Breast epithelium (tissue), 4 donors: ENCODE measurements at regions not wholly inside any gene's neighbourhood (a gene's known extent, or its start where the extent isn't known, plus 50 kb on each side); places are given as distances from the start of the nearest gene placed in this dataset.
"Not testable (repeated sequence)": the region's sequence is repeated elsewhere in the genome, so short reads cannot be mapped to it uniquely, and the experiment has no call there.

Source experiments
- DNase-seq, 2 donors: peaks; one replicate each; pipeline ENCODE4 v3.0.0-alpha.2; 2019; ENCODE audit warnings: low spot score in 2 of 2
- H3K27ac ChIP-seq, 2 donors: fragments of 200-600 bp; sonication (generic) in 1 of 2; one replicate each; pipeline ENCODE4 v1.5.1; 2016 to 2019; ENCODE audit warnings: mild to moderate bottlenecking in 1 of 2
- H3K27me3 ChIP-seq, 2 donors: fragments of 200-600 bp; sonication (generic) in 1 of 2; one replicate each; pipeline versions ENCODE4 v1.5.1 to v1.6.0; 2017 to 2019; ENCODE audit warnings: control low read depth in 1 of 2, mild to moderate bottlenecking in 1 of 2
- H3K36me3 ChIP-seq: fragments of 200-600 bp; one replicate; pipeline ENCODE4 v1.5.1; 2019
- H3K4me1 ChIP-seq, 2 donors: fragments of 200-600 bp; sonication (generic); one replicate each; pipeline ENCODE4 v1.5.1; 2016 to 2019; ENCODE audit warnings: control low read depth in 1 of 2
- H3K4me3 ChIP-seq, 3 donors: fragments of 200-600 bp; sonication (generic); 1 replicate in 2 of 3; 2 replicates in 1 of 3; pipeline ENCODE4 v1.5.1; 2016 to 2019; ENCODE audit warnings: mild to moderate bottlenecking in 3 of 3, moderate library complexity in 2 of 3
- H3K9me3 ChIP-seq, 2 donors: fragments of 200-600 bp; sonication (generic) in 1 of 2; one replicate each; pipeline ENCODE4 v1.5.1; 2016 to 2019; ENCODE audit warnings: control low read depth in 1 of 2
- POLR2A ChIP-seq: fragments of 450-650 bp; IDR thresholded peaks from one replicate; pipeline ENCODE4 v1.6.1; 2016; ENCODE audit warnings: antibody characterized with exemption, mild to moderate bottlenecking, moderate library complexity
- POLR2AphosphoS5 ChIP-seq, 3 donors: sonication (generic); formaldehyde crosslinking; IDR thresholded peaks; one replicate each; pipeline ENCODE4 v1.6.1; 2017; ENCODE audit warnings: antibody characterized with exemption in 3 of 3
- intact Hi-C: fragments of 100-400 bp; cut with DNase I; formaldehyde crosslinking; loops from one replicate; pipeline ENCODE4 v1.15.1; 2023; ENCODE audit warnings: low total_unique reads
- TF ChIP-seq, protein P1 (sequence below), 3 donors: fragments of 450-650 bp; IDR thresholded peaks; one replicate each; pipeline ENCODE4 v1.5.1; 2016 to 2017; ENCODE audit warnings: antibody characterized with exemption in 3 of 3, mild to moderate bottlenecking in 3 of 3, moderate library complexity in 3 of 3

DNA sequence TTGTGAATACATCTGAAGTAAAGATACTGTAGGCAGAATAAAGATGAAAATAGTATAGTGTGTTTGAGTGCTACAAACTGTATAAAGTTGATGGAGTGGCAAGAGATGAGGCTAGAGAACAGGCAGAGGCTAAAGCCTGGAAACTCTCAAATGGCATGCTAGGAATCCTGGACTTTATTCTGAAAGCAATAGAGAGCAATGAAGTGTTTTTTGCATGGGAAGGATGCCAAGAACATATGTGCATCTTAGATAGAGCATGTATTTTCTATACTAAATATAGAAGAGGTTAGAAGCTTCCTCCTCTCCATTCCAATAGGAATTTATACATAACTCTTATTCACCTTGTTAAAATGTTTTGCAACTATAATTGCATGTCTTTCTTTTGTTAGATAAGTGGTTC, 86.3 kb upstream of the TMTC2 start:
- H3K27ac ChIP-seq: no peak overlapping the region
- intact Hi-C loops: no loop called here
- no peaks in the 10 kb centered on the region for H3K27me3 ChIP-seq
- no peak for DNase-seq
- no peak for TF ChIP-seq POLR2A
- TF ChIP-seq, protein P1, sequence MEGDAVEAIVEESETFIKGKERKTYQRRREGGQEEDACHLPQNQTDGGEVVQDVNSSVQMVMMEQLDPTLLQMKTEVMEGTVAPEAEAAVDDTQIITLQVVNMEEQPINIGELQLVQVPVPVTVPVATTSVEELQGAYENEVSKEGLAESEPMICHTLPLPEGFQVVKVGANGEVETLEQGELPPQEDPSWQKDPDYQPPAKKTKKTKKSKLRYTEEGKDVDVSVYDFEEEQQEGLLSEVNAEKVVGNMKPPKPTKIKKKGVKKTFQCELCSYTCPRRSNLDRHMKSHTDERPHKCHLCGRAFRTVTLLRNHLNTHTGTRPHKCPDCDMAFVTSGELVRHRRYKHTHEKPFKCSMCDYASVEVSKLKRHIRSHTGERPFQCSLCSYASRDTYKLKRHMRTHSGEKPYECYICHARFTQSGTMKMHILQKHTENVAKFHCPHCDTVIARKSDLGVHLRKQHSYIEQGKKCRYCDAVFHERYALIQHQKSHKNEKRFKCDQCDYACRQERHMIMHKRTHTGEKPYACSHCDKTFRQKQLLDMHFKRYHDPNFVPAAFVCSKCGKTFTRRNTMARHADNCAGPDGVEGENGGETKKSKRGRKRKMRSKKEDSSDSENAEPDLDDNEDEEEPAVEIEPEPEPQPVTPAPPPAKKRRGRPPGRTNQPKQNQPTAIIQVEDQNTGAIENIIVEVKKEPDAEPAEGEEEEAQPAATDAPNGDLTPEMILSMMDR (IDR thresholded peaks at IDR 0.05): no peak
- no peak for TF ChIP-seq POLR2AphosphoS5 (IDR thresholded peaks at IDR 0.05)
- H3K4me1 ChIP-seq: no peaks in the 10 kb centered on the region
- no peak overlapping the region for H3K4me3 ChIP-seq
- H3K9me3 ChIP-seq: no peaks in the 10 kb centered on the region
- H3K36me3 ChIP-seq: no peaks in the 10 kb centered on the region

DNA sequence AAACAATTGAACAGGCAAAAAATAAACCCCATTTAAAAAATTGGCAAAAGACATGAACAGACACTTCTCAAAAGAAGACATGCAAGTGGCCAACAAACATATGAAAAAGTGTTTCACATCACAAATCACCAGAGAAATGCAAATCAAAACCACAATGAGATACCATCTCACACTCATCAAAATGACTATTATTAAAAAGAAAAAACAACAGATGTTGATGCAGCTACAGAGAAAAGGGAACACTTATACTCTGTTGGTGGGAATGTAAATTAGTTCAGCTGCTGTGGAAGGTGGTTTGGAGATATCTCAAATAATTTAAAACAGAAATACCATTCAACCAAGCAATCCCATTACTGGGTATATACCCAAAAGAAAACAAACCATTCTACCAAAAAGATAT, 83.1 kb upstream of the TMTC2 start:
- H3K27ac ChIP-seq, H3K4me1 ChIP-seq, H3K9me3 ChIP-seq, H3K27me3 ChIP-seq, H3K36me3 ChIP-seq, intact Hi-C loops, DNase-seq, H3K4me3 ChIP-seq: not testable (repeated sequence)

GRCh38 chr12:82605115-82605514, 81.6 kb upstream of the TMTC2 start:
- H3K27ac ChIP-seq: no peak overlapping the region
- no peak overlapping the region for H3K4me3 ChIP-seq
- no peaks in the 10 kb centered on the region for H3K27me3 ChIP-seq
- no peaks in the 10 kb centered on the region for H3K4me1 ChIP-seq
- H3K9me3 ChIP-seq: no peaks in the 10 kb centered on the region
- intact Hi-C loops: no loop called here
- no peak for TF ChIP-seq POLR2A
- TF ChIP-seq, protein P1 (IDR thresholded peaks at IDR 0.05): no peak
- no peak for TF ChIP-seq POLR2AphosphoS5 (IDR thresholded peaks at IDR 0.05)
- no peak for DNase-seq
- H3K36me3 ChIP-seq: no peaks in the 10 kb centered on the region

- no peak for DNase-seq
- intact Hi-C loops: no loop called here
- TF ChIP-seq, protein P1 (IDR thresholded peaks at IDR 0.05): no peak
- TF ChIP-seq POLR2A: no peak
- H3K36me3 ChIP-seq: no peaks in the 10 kb centered on the region
- no peaks in the 10 kb centered on the region for H3K27me3 ChIP-seq
- H3K27ac ChIP-seq: no peak overlapping the region
- H3K9me3 ChIP-seq: no peaks in the 10 kb centered on the region
- H3K4me3 ChIP-seq: no peak overlapping the region
- no peaks in the 10 kb centered on the region for H3K4me1 ChIP-seq
Observed at GRCh38 chr12:82608706-82609105, 78.0 kb upstream of the TMTC2 start.

DNA sequence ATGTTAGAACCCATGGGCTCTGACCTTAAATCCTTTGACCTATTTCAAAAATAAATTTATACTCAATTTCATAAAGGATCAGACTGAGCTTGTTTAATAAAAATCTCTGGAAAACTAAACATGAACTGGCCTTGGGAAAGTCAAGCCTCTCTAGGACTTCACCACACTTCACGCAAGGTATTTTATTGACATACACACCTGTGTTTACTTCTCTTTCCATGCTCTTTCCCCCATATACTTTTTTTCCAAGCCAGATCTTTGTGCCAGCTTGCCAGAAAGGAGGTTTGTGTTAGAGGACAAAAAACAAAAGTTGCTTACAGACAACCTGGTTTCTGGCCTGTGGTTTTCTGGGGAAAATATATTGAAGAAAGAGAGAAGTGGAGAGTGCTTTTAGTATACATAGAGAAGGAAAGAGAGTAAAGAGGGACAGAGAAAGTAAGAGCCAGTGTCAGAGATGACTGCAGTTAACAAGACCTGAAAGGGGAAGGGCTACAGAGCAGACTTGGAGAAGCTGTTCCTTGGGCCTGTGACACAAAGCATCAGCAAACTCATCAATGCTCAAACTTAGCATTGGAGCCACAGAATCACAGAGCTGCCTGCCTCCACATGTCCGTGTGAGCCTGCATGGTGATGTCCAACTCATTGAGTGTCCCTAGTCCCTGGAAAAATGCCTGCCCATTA, 77.3 kb upstream of the TMTC2 start:
- no peak for TF ChIP-seq POLR2AphosphoS5 (IDR thresholded peaks at IDR 0.05)
- no peaks in the 10 kb centered on the region for H3K36me3 ChIP-seq
- H3K27ac ChIP-seq: no peak overlapping the region
- no peaks in the 10 kb centered on the region for H3K4me1 ChIP-seq
- no peak for DNase-seq
- intact Hi-C loops: no loop called here
- no peaks in the 10 kb centered on the region for H3K27me3 ChIP-seq
- H3K9me3 ChIP-seq: no peaks in the 10 kb centered on the region
- H3K4me3 ChIP-seq: no peak overlapping the region

DNA sequence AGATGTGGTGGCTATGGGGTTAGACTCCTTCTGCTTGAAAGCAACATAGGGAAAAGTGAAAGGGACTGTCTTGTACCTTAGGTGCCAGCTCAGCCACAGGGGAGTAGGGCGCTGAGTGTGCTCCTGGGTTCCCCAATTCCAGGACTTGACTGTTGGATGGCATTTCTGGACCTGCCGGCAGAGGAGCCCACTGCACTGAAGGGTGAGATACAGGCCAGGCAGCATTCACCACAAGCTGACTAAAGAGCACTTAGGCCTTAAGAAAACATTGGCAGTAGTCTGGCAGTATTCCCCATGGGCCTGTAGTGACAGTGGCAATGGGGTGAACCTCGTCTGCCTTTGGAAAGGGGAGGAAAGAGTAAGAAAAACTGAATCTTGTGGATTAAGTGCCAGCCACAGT, 67.1 kb upstream of the TMTC2 start:
- no peaks in the 10 kb centered on the region for H3K36me3 ChIP-seq
- no peaks in the 10 kb centered on the region for H3K9me3 ChIP-seq
- H3K27ac ChIP-seq: no peak overlapping the region
- no peaks in the 10 kb centered on the region for H3K4me1 ChIP-seq
- intact Hi-C loops: no loop called here
- TF ChIP-seq POLR2AphosphoS5 (IDR thresholded peaks at IDR 0.05): no peak
- TF ChIP-seq POLR2A: no peak
- TF ChIP-seq, protein P1 (IDR thresholded peaks at IDR 0.05): no peak
- H3K4me3 ChIP-seq: no peak overlapping the region
- no peak for DNase-seq
- no peaks in the 10 kb centered on the region for H3K27me3 ChIP-seq
